ENCODE measurements at regions not wholly inside any gene's neighbourhood (a gene's known extent, or its start where the extent isn't known, plus 50 kb on each side); places are given as distances from the start of the nearest gene placed in this dataset.

GRCh38 chrX:40298572-40299479 is 201.1 kb upstream of the BCOR start:
- no peak overlapping the region for H3K4me3 ChIP-seq (ENCODE audit: low read depth, low read length)
- 0 out of 2 replicates have a peak, but pooled peaks have one; percentile 8 for TF ChIP-seq CTCF (IDR thresholded peaks at IDR 0.05; ENCODE audit: control insufficient read depth, extremely low read depth, insufficient read depth)
- DNase-seq (ENCODE audit: low read depth), result no peak

GRCh38 chrX:40298069-40298468 is 200.3 kb upstream of the BCOR start:
- no peak for TF ChIP-seq CTCF (IDR thresholded peaks at IDR 0.05; ENCODE audit: control insufficient read depth, extremely low read depth, insufficient read depth)
- H3K4me3 ChIP-seq (ENCODE audit: low read depth, low read length), result no peak overlapping the region
- peak; percentile 0 for DNase-seq (ENCODE audit: low read depth)

- H3K4me3 ChIP-seq (ENCODE audit: low read depth, low read length), result no peak overlapping the region
- DNase-seq (ENCODE audit: low read depth), result no peak
- TF ChIP-seq CTCF (IDR thresholded peaks at IDR 0.05; ENCODE audit: control insufficient read depth, extremely low read depth, insufficient read depth), result no peak
Observed at GRCh38 chrX:40291553-40291952, 193.8 kb upstream of the BCOR start.

- no peak overlapping the region for H3K4me3 ChIP-seq (ENCODE audit: low read depth, low read length)
- no peak for TF ChIP-seq CTCF (IDR thresholded peaks at IDR 0.05; ENCODE audit: control insufficient read depth, extremely low read depth, insufficient read depth)
- no peak for DNase-seq (ENCODE audit: low read depth)
Observed at GRCh38 chrX:40290517-40290916, 192.8 kb upstream of the BCOR start.

GRCh38 chrX:40285876-40286275 is 188.1 kb upstream of the BCOR start:
- DNase-seq (ENCODE audit: low read depth), result no peak
- no peak overlapping the region for H3K4me3 ChIP-seq (ENCODE audit: low read depth, low read length)
- no peak for TF ChIP-seq CTCF (IDR thresholded peaks at IDR 0.05; ENCODE audit: control insufficient read depth, extremely low read depth, insufficient read depth)

- H3K4me3 ChIP-seq (ENCODE audit: low read depth, low read length), result no peak overlapping the region
- TF ChIP-seq CTCF (IDR thresholded peaks at IDR 0.05; ENCODE audit: control insufficient read depth, extremely low read depth, insufficient read depth), result no peak
Observed at GRCh38 chrX:40284852-40285251, 187.1 kb upstream of the BCOR start.

GRCh38 chrX:40283981-40284380 is 186.2 kb upstream of the BCOR start:
- TF ChIP-seq CTCF (IDR thresholded peaks at IDR 0.05; ENCODE audit: control insufficient read depth, extremely low read depth, insufficient read depth), result no peak
- no peak overlapping the region for H3K4me3 ChIP-seq (ENCODE audit: low read depth, low read length)
- DNase-seq (ENCODE audit: low read depth), result no peak

More at GRCh38 chrX:40284852-40285251, 187.1 kb upstream of the BCOR start:
- DNase-seq (ENCODE audit: low read depth), result no peak
